CD4-positive, alpha-beta memory T cell (primary cell): ENCODE measurements at regions not wholly inside any gene's neighbourhood (a gene's known extent, or its start where the extent isn't known, plus 50 kb on each side); places are given as distances from the start of the nearest gene placed in this dataset.

Experiments used
- CTCF ChIA-PET: fragments of 350-600 bp; sonication (Branson Sonifier 250); formaldehyde crosslinking; loops from one replicate; lab custom pipeline; 2021; ENCODE audit warnings: inconsistent platforms; ENCODE audit not compliant: partially characterized antibody; lab: Charles Lee
- POLR2A ChIA-PET: fragments of 350-600 bp; sonication (Branson Sonifier 250); formaldehyde crosslinking; loops from one replicate; lab custom pipeline; 2021; ENCODE audit not compliant: partially characterized antibody; lab: Charles Lee
- DNase-seq, 5 donors: peaks; one replicate each; pipeline versions ENCODE4 v3.0.0 to v3.0.0-alpha.2; 2020 to 2022; ENCODE audit warnings: mixed read lengths in 1 of 5
- H3K27ac ChIP-seq: one replicate; pipeline ENCODE4 v1.7.0; 2013; ENCODE audit warnings: low read depth, low read length
- H3K27me3 ChIP-seq: 2 replicates; pipeline ENCODE4 v1.7.0; 2013; ENCODE audit warnings: mild to moderate bottlenecking, low read length, moderate library complexity; ENCODE audit not compliant: insufficient read depth
- H3K36me3 ChIP-seq: 2 replicates; pipeline ENCODE4 v1.7.0; 2013; ENCODE audit warnings: mild to moderate bottlenecking, low read length, moderate library complexity; ENCODE audit not compliant: insufficient read depth
- H3K4me1 ChIP-seq: 2 replicates; pipeline ENCODE4 v1.7.0; 2013; ENCODE audit warnings: mild to moderate bottlenecking, low read length, moderate library complexity; ENCODE audit not compliant: insufficient read depth
- H3K4me3 ChIP-seq, 2 donors: one replicate each; pipeline ENCODE4 v1.7.0; 2013; ENCODE audit warnings: low read length in 2 of 2, mild to moderate bottlenecking in 1 of 2
- H3K9me3 ChIP-seq, 2 donors: one replicate each; pipeline ENCODE4 v1.7.0; 2013; ENCODE audit warnings: low read length in 2 of 2, control low read depth in 1 of 2; ENCODE audit not compliant: control insufficient read depth in 1 of 2
- H3K27ac Mint-ChIP-seq, 7 donors: one replicate each; pipeline ENCODE4 v1.8.0; 2020 to 2021; ENCODE audit warnings: mixed read lengths in 7 of 7, mild to moderate bottlenecking in 6 of 7, inconsistent platforms in 3 of 7, moderate library complexity in 3 of 7
- H3K27me3 Mint-ChIP-seq, 2 donors: one replicate each; pipeline ENCODE4 v1.8.0; 2020 to 2021; ENCODE audit warnings: mixed read lengths in 2 of 2
- H3K36me3 Mint-ChIP-seq, 2 donors: one replicate each; pipeline ENCODE4 v1.8.0; 2020 to 2021; ENCODE audit warnings: mixed read lengths in 2 of 2, inconsistent platforms in 1 of 2, mild to moderate bottlenecking in 1 of 2
- H3K4me1 Mint-ChIP-seq, 4 donors: one replicate each; pipeline ENCODE4 v1.8.0; 2020 to 2021; ENCODE audit warnings: mixed read lengths in 4 of 4, mild to moderate bottlenecking in 1 of 4
- H3K4me3 Mint-ChIP-seq, 8 donors: one replicate each; pipeline ENCODE4 v1.8.0; 2020 to 2021; ENCODE audit warnings: mixed read lengths in 8 of 8, mild to moderate bottlenecking in 7 of 8, moderate library complexity in 6 of 8, inconsistent platforms in 3 of 8
- H3K9me3 Mint-ChIP-seq, 8 donors: one replicate each; pipeline ENCODE4 v1.8.0; 2020 to 2021; ENCODE audit warnings: mixed read lengths in 8 of 8, mild to moderate bottlenecking in 5 of 8, inconsistent platforms in 3 of 8, moderate library complexity in 1 of 8
- intact Hi-C: fragments of 100-400 bp; cut with micrococcal nuclease; formaldehyde crosslinking; loops from one replicate; pipeline ENCODE4 v1.15.1; 2023

DNA sequence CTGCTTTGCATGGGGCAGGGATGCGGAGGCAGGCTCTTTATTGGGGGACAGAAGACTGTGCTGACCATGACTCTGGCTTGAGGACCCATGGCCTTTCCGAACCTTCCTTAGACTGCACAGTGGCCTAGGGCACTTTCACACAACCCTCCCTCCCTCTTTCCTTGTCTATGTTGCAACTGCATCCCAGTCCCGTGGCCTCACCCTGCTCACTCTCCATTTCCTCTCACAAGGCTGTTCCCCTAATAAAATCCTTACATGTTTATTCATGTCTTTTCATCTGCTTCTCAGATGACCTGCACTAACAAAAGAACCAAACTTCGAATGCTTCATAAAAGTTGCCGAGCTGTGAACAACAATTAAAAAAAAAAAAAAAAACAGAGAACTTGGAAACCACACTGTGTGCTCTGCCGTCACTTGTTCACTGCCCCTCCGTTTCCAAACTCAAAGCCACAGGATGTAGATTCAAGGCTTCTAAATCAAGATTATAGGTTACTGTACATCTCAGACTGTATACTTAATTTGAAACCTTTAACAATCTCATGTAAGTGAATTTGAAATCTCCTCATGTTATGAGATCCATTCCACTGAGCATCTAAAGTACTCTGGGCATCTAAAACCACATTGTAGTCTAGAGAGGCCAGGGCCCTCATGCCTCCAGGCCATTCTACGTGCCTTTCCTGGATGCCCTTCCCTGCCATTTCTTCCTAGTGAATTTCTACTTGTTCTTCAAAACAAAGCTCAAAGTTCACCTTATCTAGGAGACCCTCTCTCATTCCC, 265.9 kb downstream of the SNX13 start:
- Mint-ChIP-seq H3K4me3 (no peak overlapping the region), H3K9me3 (no peaks in the 10 kb centered on the region), H3K36me3 (no peaks in the 10 kb centered on the region), H3K27ac (no peak overlapping the region), H3K4me1 (no peaks in the 10 kb centered on the region), H3K27me3 (peaks cover 0 to 4% of the 10 kb centered on the region in 2 donors)
- Histone ChIP-seq H3K27ac (no peak overlapping the region), H3K4me3 (no peak overlapping the region), H3K4me1 (no peaks in the 10 kb centered on the region), H3K9me3 (no peaks in the 10 kb centered on the region), H3K27me3 (no peaks in the 10 kb centered on the region), H3K36me3 (no peaks in the 10 kb centered on the region)
- POLR2A ChIA-PET: no interaction called here
- intact Hi-C loops: no loop called here
- no peak for DNase-seq
- CTCF ChIA-PET: interaction anchor here (0.6 to 7.8 kb wide), 2 partner anchors 8 to 550 kb away, joined by 3 to 73 read pairs; no protein-coding TSS in a partner anchor

DNA sequence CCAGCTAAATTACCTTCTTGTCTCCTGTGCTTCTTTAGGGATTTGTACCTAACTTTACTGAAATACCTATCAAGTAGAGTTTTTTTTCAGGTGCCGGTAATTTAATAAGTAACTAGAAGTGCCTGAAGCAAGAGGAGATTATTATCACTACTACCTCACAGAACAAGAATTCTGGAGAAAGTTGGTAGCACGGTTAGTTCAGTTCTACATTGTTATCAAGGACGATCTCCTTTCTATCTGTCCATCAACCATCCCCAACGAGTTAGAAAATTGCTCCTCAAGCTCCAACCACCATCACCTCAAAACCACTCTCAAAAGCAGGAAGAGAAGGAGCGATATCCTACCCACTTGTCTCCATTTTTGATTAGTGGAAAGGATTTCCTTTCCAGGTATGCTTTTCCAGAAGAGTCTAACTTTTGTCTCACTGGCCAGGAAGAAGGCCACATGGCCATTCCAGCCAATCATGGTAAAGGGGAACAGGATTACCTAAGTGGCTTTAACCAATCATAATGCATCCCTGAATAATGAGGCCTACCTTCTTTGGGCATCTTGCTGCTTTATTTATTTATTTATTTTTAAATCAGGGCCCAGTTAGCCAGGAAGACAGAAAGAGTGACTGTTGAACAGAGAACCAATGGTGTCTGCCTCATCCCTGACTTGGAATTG, 265.2 kb downstream of the SNX13 start:
- no peak overlapping the region for H3K4me3 Mint-ChIP-seq
- H3K4me1 ChIP-seq: no peaks in the 10 kb centered on the region
- no peaks in the 10 kb centered on the region for H3K4me1 Mint-ChIP-seq
- no peaks in the 10 kb centered on the region for H3K9me3 Mint-ChIP-seq
- no peaks in the 10 kb centered on the region for H3K9me3 ChIP-seq
- no peaks in the 10 kb centered on the region for H3K27me3 ChIP-seq
- H3K27me3 Mint-ChIP-seq: peaks cover 0 to 2% of the 10 kb centered on the region in 2 donors
- no peak overlapping the region for H3K4me3 ChIP-seq
- DNase-seq: no peak
- no peak overlapping the region for H3K27ac ChIP-seq
- intact Hi-C loops: no loop called here
- CTCF ChIA-PET: interaction anchor here (7.8 kb wide), 1 partner anchor 7 kb away, joined by 73 read pairs; no protein-coding TSS in a partner anchor
- H3K36me3 ChIP-seq: no peaks in the 10 kb centered on the region
- POLR2A ChIA-PET: no interaction called here
- peak overlapping the region in 1 of 7 donors; percentile 8 for H3K27ac Mint-ChIP-seq
- no peaks in the 10 kb centered on the region for H3K36me3 Mint-ChIP-seq

DNA sequence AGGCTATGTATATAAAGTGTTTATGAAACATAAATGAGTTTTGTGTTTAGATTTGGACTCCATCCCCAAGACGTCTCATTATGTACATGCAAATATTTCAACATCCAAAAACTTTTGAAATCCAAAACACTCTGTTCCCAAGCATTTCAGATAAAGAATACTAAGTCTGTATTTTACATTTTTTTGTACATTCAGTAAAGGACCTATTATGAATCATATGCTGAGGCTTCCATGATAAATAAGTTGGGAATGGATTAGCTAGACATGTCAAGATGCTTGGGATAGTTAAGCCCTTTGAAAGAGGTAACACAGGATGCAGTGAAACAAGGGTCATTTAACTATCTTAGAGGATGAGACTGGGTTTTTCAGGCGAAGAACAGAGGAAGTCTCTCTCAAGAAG, 262.9 kb downstream of the SNX13 start:
- intact Hi-C loops: no loop called here

DNA sequence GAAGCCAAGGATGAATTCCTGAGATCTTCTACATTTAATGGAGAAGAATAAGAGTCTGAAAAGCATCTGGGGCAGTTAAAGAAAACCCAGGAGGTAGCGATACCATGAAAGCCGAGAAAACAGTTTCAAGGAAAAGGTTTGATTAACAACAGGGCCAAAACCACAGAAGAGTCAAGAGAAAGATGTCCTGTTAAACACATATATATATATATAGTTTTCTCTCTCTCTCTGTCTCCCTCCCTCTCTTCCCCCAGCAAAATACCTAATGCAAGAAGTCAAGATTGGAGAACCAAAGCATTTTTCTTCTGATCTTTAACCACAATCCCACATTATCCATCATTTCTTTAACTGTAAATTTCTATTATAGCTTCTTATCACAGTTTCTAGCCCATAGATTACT, 261.4 kb downstream of the SNX13 start:
- no peak overlapping the region for H3K27ac Mint-ChIP-seq
- CTCF ChIA-PET: interaction anchor here (1.0 to 6.7 kb wide), 5 partner anchors 8 to 670 kb away, joined by 3 to 73 read pairs (median 3); no protein-coding TSS in a partner anchor
- intact Hi-C loops: no loop called here

More for the DNA sequence above, 262.9 kb downstream of the SNX13 start:
- POLR2A ChIA-PET: no interaction called here
- H3K27me3 ChIP-seq: no peaks in the 10 kb centered on the region
- H3K36me3 ChIP-seq: no peaks in the 10 kb centered on the region
- CTCF ChIA-PET: no interaction called here
- Mint-ChIP-seq H3K27me3 (peaks cover 0 to 5% of the 10 kb centered on the region in 2 donors), H3K27ac (peak overlapping the region in 1 of 7 donors; percentile 2), H3K4me3 (no peak overlapping the region), H3K36me3 (no peaks in the 10 kb centered on the region), H3K9me3 (no peaks in the 10 kb centered on the region), H3K4me1 (no peaks in the 10 kb centered on the region)
- H3K27ac ChIP-seq: no peak overlapping the region
- H3K9me3 ChIP-seq: no peaks in the 10 kb centered on the region
- H3K4me1 ChIP-seq: no peaks in the 10 kb centered on the region
- no peak overlapping the region for H3K4me3 ChIP-seq
- DNase-seq: no peak

DNA sequence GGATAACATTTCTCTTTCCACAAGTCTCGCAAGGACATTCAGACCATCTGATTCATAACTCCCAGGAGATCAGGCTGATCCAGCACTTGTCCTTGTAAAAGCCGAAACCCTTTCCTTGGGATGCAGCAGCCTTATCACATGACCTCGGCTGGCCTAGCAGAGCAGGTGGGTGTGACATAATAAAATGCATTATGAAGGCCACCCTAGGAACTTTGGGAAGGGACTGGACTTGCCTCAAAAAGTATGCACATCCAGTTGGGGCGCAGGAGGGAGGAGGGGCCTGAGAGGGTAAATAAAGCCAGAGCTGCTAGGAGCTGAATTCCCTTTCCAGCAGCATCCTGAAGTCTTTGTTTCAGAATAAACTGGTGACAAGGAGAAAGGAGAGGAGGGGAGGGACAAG, 260.8 kb downstream of the SNX13 start:
- no peak for DNase-seq
- Mint-ChIP-seq H3K9me3 (no peaks in the 10 kb centered on the region), H3K27ac (no peak overlapping the region), H3K4me1 (no peaks in the 10 kb centered on the region), H3K4me3 (no peak overlapping the region), H3K36me3 (no peaks in the 10 kb centered on the region), H3K27me3 (peaks cover 0 to 3% of the 10 kb centered on the region in 2 donors)
- intact Hi-C loops: no loop called here
- H3K4me1 ChIP-seq: no peaks in the 10 kb centered on the region
- no peaks in the 10 kb centered on the region for H3K27me3 ChIP-seq
- H3K4me3 ChIP-seq: no peak overlapping the region
- POLR2A ChIA-PET: no interaction called here
- no peaks in the 10 kb centered on the region for H3K36me3 ChIP-seq
- H3K9me3 ChIP-seq: no peaks in the 10 kb centered on the region
- no peak overlapping the region for H3K27ac ChIP-seq
- CTCF ChIA-PET: interaction anchor here (1.0 to 6.7 kb wide), 5 partner anchors 8 to 698 kb away, joined by 3 to 73 read pairs (median 3); no protein-coding TSS in a partner anchor

More for the DNA sequence above, 261.4 kb downstream of the SNX13 start:
- H3K9me3 Mint-ChIP-seq: no peaks in the 10 kb centered on the region
- Histone ChIP-seq H3K4me3 (no peak overlapping the region), H3K4me1 (no peaks in the 10 kb centered on the region), H3K27me3 (no peaks in the 10 kb centered on the region), H3K9me3 (no peaks in the 10 kb centered on the region), H3K27ac (no peak overlapping the region), H3K36me3 (no peaks in the 10 kb centered on the region)
- no peaks in the 10 kb centered on the region for H3K4me1 Mint-ChIP-seq
- H3K36me3 Mint-ChIP-seq: no peaks in the 10 kb centered on the region
- peaks cover 0 to 3% of the 10 kb centered on the region in 2 donors for H3K27me3 Mint-ChIP-seq
- no peak overlapping the region for H3K4me3 Mint-ChIP-seq
- no peak for DNase-seq
- POLR2A ChIA-PET: no interaction called here

DNA sequence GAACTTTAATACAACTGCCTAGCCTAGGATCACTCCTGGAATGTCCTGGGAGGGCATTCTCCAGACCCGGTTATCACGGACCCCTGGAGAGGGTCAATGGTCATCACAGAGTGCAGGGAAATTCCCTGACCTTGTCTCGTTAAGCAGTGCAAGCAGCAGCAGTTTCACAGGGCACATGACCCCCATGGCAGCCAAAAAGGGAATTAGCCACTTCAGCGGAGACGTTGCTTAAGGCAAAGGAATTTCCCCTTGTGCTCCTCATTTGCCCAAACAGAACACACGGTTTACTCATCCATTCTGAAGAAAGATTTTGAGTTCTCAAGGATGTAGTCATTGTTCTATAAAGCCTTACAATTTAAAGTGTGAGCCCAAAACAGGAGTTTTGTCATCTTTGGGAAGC, 260.3 kb downstream of the SNX13 start:
- H3K36me3 ChIP-seq: no peaks in the 10 kb centered on the region
- no peaks in the 10 kb centered on the region for H3K27me3 ChIP-seq
- H3K9me3 ChIP-seq: no peaks in the 10 kb centered on the region
- H3K4me1 Mint-ChIP-seq: no peaks in the 10 kb centered on the region
- CTCF ChIA-PET: interaction anchor here (1.0 to 6.7 kb wide), 8 partner anchors 9 to 1985 kb away, joined by 3 to 73 read pairs (median 10); no protein-coding TSS in a partner anchor
- H3K4me3 ChIP-seq: no peak overlapping the region
- no peak overlapping the region for H3K27ac Mint-ChIP-seq
- no peaks in the 10 kb centered on the region for H3K9me3 Mint-ChIP-seq
- POLR2A ChIA-PET: no interaction called here
- no peaks in the 10 kb centered on the region for H3K4me1 ChIP-seq
- no peak overlapping the region for H3K4me3 Mint-ChIP-seq
- no peaks in the 10 kb centered on the region for H3K36me3 Mint-ChIP-seq
- H3K27ac ChIP-seq: no peak overlapping the region
- intact Hi-C loops: no loop called here
- peaks cover 0 to 3% of the 10 kb centered on the region in 2 donors for H3K27me3 Mint-ChIP-seq
- DNase-seq: no peak

DNA sequence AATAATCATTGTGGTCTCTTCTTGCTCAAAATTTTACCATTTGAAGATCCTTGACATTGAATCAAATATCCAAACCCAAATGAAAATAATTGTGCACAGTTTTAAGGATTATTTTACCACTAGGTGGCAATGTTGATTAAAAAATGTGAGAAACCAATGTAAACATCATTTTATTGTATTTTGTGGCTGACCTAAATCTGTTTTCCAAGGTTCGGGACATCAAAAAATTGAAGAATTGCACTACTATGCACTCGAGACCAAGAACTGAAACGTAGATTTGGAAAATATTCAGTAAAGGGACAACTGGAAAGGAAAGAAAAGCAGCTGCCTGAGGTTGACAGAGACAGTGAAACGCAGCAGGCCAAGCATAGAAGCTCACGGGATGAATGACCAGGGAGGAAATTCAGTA, 259.3 kb downstream of the SNX13 start:
- Mint-ChIP-seq H3K4me1 (no peaks in the 10 kb centered on the region), H3K27ac (no peak overlapping the region), H3K36me3 (no peaks in the 10 kb centered on the region), H3K4me3 (no peak overlapping the region), H3K9me3 (no peaks in the 10 kb centered on the region), H3K27me3 (peaks cover 0 to 3% of the 10 kb centered on the region in 2 donors)
- CTCF ChIA-PET: interaction anchor here (0.7 to 6.7 kb wide), 16 partner anchors 10 to 1986 kb away, joined by 3 to 73 read pairs (median 5); no protein-coding TSS in a partner anchor
- H3K4me3 ChIP-seq: no peak overlapping the region
- peak in 4 of 5 donors; percentile 5 to 32 (median 22) for DNase-seq
- H3K4me1 ChIP-seq: no peaks in the 10 kb centered on the region
- H3K27ac ChIP-seq: no peak overlapping the region
- no peaks in the 10 kb centered on the region for H3K27me3 ChIP-seq
- H3K9me3 ChIP-seq: no peaks in the 10 kb centered on the region
- H3K36me3 ChIP-seq: no peaks in the 10 kb centered on the region
- POLR2A ChIA-PET: no interaction called here
- intact Hi-C loops: loop anchor here (1.0 kb wide), 1 partner anchor 640 kb away; no protein-coding TSS in a partner anchor
